DND-41 (cell line): ENCODE measurements at regions not wholly inside any gene's neighbourhood (a gene's known extent, or its start where the extent isn't known, plus 50 kb on each side); places are given as distances from the start of the nearest gene placed in this dataset.

Source experiments
- ATAC-seq: fragments of 200-7000 bp; cut with Tn5 transposase; 3 replicates; pipeline ENCODE4 v1.9.1; 2021; ENCODE audit warnings: low read depth; ENCODE audit not compliant: insufficient read depth
- DNase-seq: peaks from one replicate; pipeline ENCODE4 v3.0.0-alpha.2; 2020
- H2AFZ ChIP-seq: 2 replicates; pipeline ENCODE4 v1.6.0; 2012; ENCODE audit warnings: low read depth, low read length
- H3K27ac ChIP-seq: 2 replicates; pipeline ENCODE4 v1.5.1; 2012; ENCODE audit warnings: low read length, inconsistent platforms
- H3K27me3 ChIP-seq: fragments of 200-600 bp; sonication (generic); 2 replicates; pipeline ENCODE4 v1.6.0; 2012; ENCODE audit warnings: low read length, mild to moderate bottlenecking, inconsistent platforms; ENCODE audit not compliant: insufficient read depth, poor library complexity
- H3K36me3 ChIP-seq: 2 replicates; pipeline ENCODE4 v1.5.1; 2012; ENCODE audit warnings: low read length, inconsistent platforms; ENCODE audit not compliant: insufficient read depth
- H3K4me1 ChIP-seq: 2 replicates; pipeline ENCODE4 v1.5.1; 2012; ENCODE audit warnings: mild to moderate bottlenecking, low read length; ENCODE audit not compliant: insufficient read depth
- H3K4me2 ChIP-seq: 2 replicates; pipeline ENCODE4 v1.6.0; 2012; ENCODE audit warnings: mild to moderate bottlenecking, moderate library complexity, low read length, inconsistent platforms; ENCODE audit not compliant: insufficient read depth
- H3K4me3 ChIP-seq, 2 experiments: fragments of 200-600 bp in 1 of 2; shearing (Covaris generic) in 1 of 2; 2 replicates each; pipeline ENCODE4 v1.5.1; 2012 to 2016; ENCODE audit warnings: inconsistent platforms in 2 of 2, low read length in 2 of 2, mild to moderate bottlenecking in 2 of 2, low read depth in 1 of 2, moderate library complexity in 1 of 2
- H3K79me2 ChIP-seq: 2 replicates; pipeline ENCODE4 v1.6.0; 2012; ENCODE audit warnings: low read length, inconsistent platforms; ENCODE audit not compliant: insufficient read depth
- H3K9ac ChIP-seq: 2 replicates; pipeline ENCODE4 v1.6.0; 2012; ENCODE audit warnings: low read depth, mild to moderate bottlenecking, inconsistent platforms, low read length, moderate library complexity
- H3K9me3 ChIP-seq: 2 replicates; pipeline ENCODE4 v1.5.1; 2012; ENCODE audit warnings: low read length, moderate library complexity, mild to moderate bottlenecking, inconsistent platforms; ENCODE audit not compliant: insufficient read depth, severe bottlenecking
- H4K20me1 ChIP-seq: 2 replicates; pipeline ENCODE4 v1.6.0; 2012; ENCODE audit warnings: low read length; ENCODE audit not compliant: insufficient read depth
- CTCF ChIP-seq: IDR thresholded peaks from 2 replicates; pipeline ENCODE4 v1.5.1; 2012; ENCODE audit warnings: borderline replicate concordance, low read length, moderate library complexity, mild to moderate bottlenecking; ENCODE audit not compliant: poor library complexity, severe bottlenecking; ENCODE audit errors: extremely low read depth
- EZH2 ChIP-seq: IDR thresholded peaks from 3 replicates; pipeline ENCODE4 v1.6.1; 2012; ENCODE audit warnings: borderline replicate concordance, low read depth, mild to moderate bottlenecking, moderate library complexity, low read length, inconsistent platforms; ENCODE audit not compliant: severe bottlenecking

DNA sequence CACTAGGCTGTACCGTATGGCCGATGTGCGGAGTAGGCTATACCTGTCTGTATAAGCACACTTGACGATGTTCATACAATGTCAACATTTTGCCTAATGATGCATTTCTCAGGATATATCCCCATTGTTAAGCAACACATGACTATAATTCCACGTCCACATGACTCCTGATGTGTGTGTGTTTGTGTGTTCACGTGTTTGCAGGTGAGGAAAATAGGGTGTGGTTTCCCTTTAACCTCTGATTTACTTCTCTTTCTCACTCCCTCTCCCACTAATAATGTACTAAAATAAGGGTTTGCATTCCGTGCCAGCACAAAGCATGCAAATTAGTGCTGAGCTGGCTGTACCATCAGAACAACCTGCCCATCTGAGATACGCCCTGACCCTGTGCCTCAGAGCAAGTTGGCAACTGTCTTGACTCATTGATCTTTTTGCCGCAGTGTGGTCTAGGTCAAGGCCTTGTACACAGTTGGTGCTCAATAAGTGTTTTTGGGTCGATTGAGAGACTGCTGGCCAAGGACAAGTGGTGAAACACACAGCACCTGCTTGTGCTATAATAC, 64.6 kb upstream of the DOCK1 start:
- TF ChIP-seq EZH2 = no peak
- TF ChIP-seq CTCF = no peak
- H3K79me2 ChIP-seq = no peaks in the 10 kb centered on the region
- H3K36me3 ChIP-seq = no peaks in the 10 kb centered on the region
- H3K27me3 ChIP-seq = no peaks in the 10 kb centered on the region
- no peaks in the 10 kb centered on the region for H3K4me1 ChIP-seq
- DNase-seq = no peak
- H2AFZ ChIP-seq = no peak overlapping the region
- no peak overlapping the region for H3K27ac ChIP-seq
- H3K4me2 ChIP-seq = no peak overlapping the region
- no peaks in the 10 kb centered on the region for H3K9me3 ChIP-seq
- no peak overlapping the region for H3K4me3 ChIP-seq
- no peak overlapping the region for H3K9ac ChIP-seq
- ATAC-seq = no peak
- H4K20me1 ChIP-seq = no peaks in the 10 kb centered on the region

- no peak for TF ChIP-seq EZH2
- no peak for TF ChIP-seq CTCF
- Histone ChIP-seq H3K4me2 (no peak overlapping the region), H3K79me2 (no peaks in the 10 kb centered on the region), H3K9ac (no peak overlapping the region), H3K27me3 (no peaks in the 10 kb centered on the region), H3K9me3 (no peaks in the 10 kb centered on the region), H3K4me3 (no peak overlapping the region), H3K4me1 (no peaks in the 10 kb centered on the region), H3K27ac (no peak overlapping the region), H4K20me1 (no peaks in the 10 kb centered on the region), H2AFZ (no peak overlapping the region), H3K36me3 (no peaks in the 10 kb centered on the region)
- no peak for ATAC-seq
- no peak for DNase-seq
Measured at GRCh38 chr10:126841341-126841895, 63.8 kb upstream of the DOCK1 start.

- H3K4me3 ChIP-seq = no peak overlapping the region
- H4K20me1 ChIP-seq = no peaks in the 10 kb centered on the region
- H3K79me2 ChIP-seq = no peaks in the 10 kb centered on the region
- no peak overlapping the region for H3K9ac ChIP-seq
- no peaks in the 10 kb centered on the region for H3K27me3 ChIP-seq
- H3K4me2 ChIP-seq = no peak overlapping the region
- TF ChIP-seq EZH2 (no peak), CTCF (no peak)
- no peak overlapping the region for H2AFZ ChIP-seq
- DNase-seq (no peak), ATAC-seq (no peak)
- H3K9me3 ChIP-seq = no peaks in the 10 kb centered on the region
- no peaks in the 10 kb centered on the region for H3K4me1 ChIP-seq
- no peaks in the 10 kb centered on the region for H3K36me3 ChIP-seq
- H3K27ac ChIP-seq = no peak overlapping the region
Measured at GRCh38 chr10:126842356-126842755, 62.9 kb upstream of the DOCK1 start.
